K562 (cell line): ENCODE measurements at regions not wholly inside any gene's neighbourhood (a gene's known extent, or its start where the extent isn't known, plus 50 kb on each side); places are given as distances from the start of the nearest gene placed in this dataset.

Experiments used
- ATAC-seq: fragments of 200-7000 bp; cut with Tn5 transposase; 3 replicates; pipeline ENCODE4 v1.9.1; 2020; ENCODE audit warnings: moderate library complexity
- BruUV-seq: library from RNA; stranded (reverse); fragments of 400-500 nt; replicated peaks from 2 replicates; lab custom pipeline; 2021; lab: Mats Ljungman, UMichigan
- CTCF ChIA-PET: fragments of 300-600 bp; formaldehyde crosslinking; extraction: SDS; loops from one replicate; lab custom pipeline; 2021; ENCODE audit warnings: low intra/inter-chr PET ratio; lab: Yijun Ruan, JAX
- POLR2A ChIA-PET: fragments of 300-600, 350-650 bp; sonication (Branson Sonifier 250); formaldehyde crosslinking; extraction: SDS; loops from one replicate; lab custom pipeline; 2021; ENCODE audit warnings: antibody characterized with exemption, inconsistent platforms; lab: Yijun Ruan, JAX
- DNase-seq, 4 experiments: peaks; one replicate each; pipeline versions ENCODE4 v3.0.0 to v3.0.0-alpha.2; 2011 to 2018; ENCODE audit warnings: low spot score in 3 of 4, mixed read lengths in 3 of 4; ENCODE audit errors: extremely low read depth in 1 of 4
- FAIRE-seq: peaks from 2 replicates; lab custom pipeline; 2011; peaks lifted over from hg19 to GRCh38; lab: Jason Lieb, UNC
- H2AFZ ChIP-seq: 2 replicates; pipeline ENCODE4 v1.6.0; 2011; ENCODE audit warnings: low read depth, low read length, control low read depth, inconsistent platforms
- H3K27ac ChIP-seq: fragments of 200-600 bp; 3 replicates; pipeline ENCODE4 v1.8.0; 2011; ENCODE audit warnings: low read depth, mild to moderate bottlenecking, control low read depth, inconsistent platforms, low read length, moderate library complexity, mixed read lengths; ENCODE audit errors: extremely low read depth
- H3K27me3 ChIP-seq, 2 experiments: fragments of 300-600 bp in 1 of 2; 2 replicates in 1 of 2; 3 replicates in 1 of 2; pipeline versions ENCODE4 v1.6.0 to v1.8.0; 2011; ENCODE audit warnings: inconsistent platforms in 2 of 2, low read length in 2 of 2, mild to moderate bottlenecking in 1 of 2, mixed read lengths in 1 of 2, moderate library complexity in 1 of 2; ENCODE audit not compliant: control insufficient read depth in 2 of 2, insufficient read depth in 2 of 2
- H3K36me3 ChIP-seq: fragments of 300-600 bp; 3 replicates; pipeline ENCODE4 v1.8.0; 2011; ENCODE audit warnings: mild to moderate bottlenecking, low read length, inconsistent platforms; ENCODE audit not compliant: control insufficient read depth, insufficient read depth
- H3K4me1 ChIP-seq, 2 experiments: fragments of 200-600 bp in 1 of 2; replicated peaks in 1 of 2; 2 replicates in 1 of 2; 3 replicates in 1 of 2; pipeline versions ENCODE4 v1.5.1 to v1.8.0; 2011; ENCODE audit warnings: inconsistent platforms in 2 of 2, low read length in 2 of 2, mild to moderate bottlenecking in 1 of 2, mixed read lengths in 1 of 2, moderate library complexity in 1 of 2; ENCODE audit not compliant: control insufficient read depth in 2 of 2, insufficient read depth in 2 of 2
- H3K4me2 ChIP-seq: 2 replicates; pipeline ENCODE4 v1.6.1; 2011; ENCODE audit warnings: low read length, control low read depth, inconsistent platforms, mixed read lengths; ENCODE audit not compliant: insufficient read depth
- H3K4me3 ChIP-seq: fragments of 200-600 bp; sonication (generic), shearing (Covaris generic); 2 replicates; pipeline ENCODE4 v1.5.1; 2016; ENCODE audit warnings: control low read depth, inconsistent platforms
- H3K79me2 ChIP-seq: fragments of 200-600 bp; 3 replicates; pipeline ENCODE4 v1.8.0; 2011; ENCODE audit warnings: low read length, inconsistent platforms; ENCODE audit not compliant: control insufficient read depth, insufficient read depth
- H3K9ac ChIP-seq, 2 experiments: 2 replicates each; pipeline versions ENCODE4 v1.6.0 to v1.6.1; 2011; ENCODE audit warnings: low read depth in 2 of 2, low read length in 2 of 2, control low read depth in 1 of 2, inconsistent platforms in 1 of 2, mild to moderate bottlenecking in 1 of 2, mixed read lengths in 1 of 2; ENCODE audit not compliant: insufficient read depth in 1 of 2
- H3K9me1 ChIP-seq: one replicate; pipeline ENCODE4 v1.6.0; 2011; ENCODE audit warnings: inconsistent platforms, mild to moderate bottlenecking, low read length, moderate library complexity; ENCODE audit not compliant: control insufficient read depth, insufficient read depth
- H3K9me3 ChIP-seq: replicated peaks from 2 replicates; pipeline ENCODE4 v1.5.1; 2011; ENCODE audit warnings: low read depth, low read length, inconsistent platforms; ENCODE audit not compliant: control insufficient read depth, insufficient read depth
- H4K20me1 ChIP-seq: replicated peaks from 2 replicates; pipeline ENCODE4 v1.6.1; 2011; ENCODE audit warnings: low read length, inconsistent platforms, mixed read lengths; ENCODE audit not compliant: control insufficient read depth, insufficient read depth
- CBFB ChIP-seq: sonication (generic); formaldehyde crosslinking; IDR thresholded peaks from 2 replicates; pipeline ENCODE4 v1.4.0; 2020; ENCODE audit warnings: mild to moderate bottlenecking, missing genetic modification reagents
- CBX2 ChIP-seq: fragments of 200-600 bp; sonication (generic); IDR thresholded peaks from one replicate; pipeline ENCODE4 v1.6.1; 2012; ENCODE audit warnings: mild to moderate bottlenecking, low read length, inconsistent platforms; ENCODE audit not compliant: insufficient read depth, poor library complexity, severe bottlenecking
- CBX3 ChIP-seq, 2 experiments: IDR thresholded peaks; 1 replicate in 1 of 2; 2 replicates in 1 of 2; pipeline ENCODE4 v1.6.1; 2012; ENCODE audit warnings: inconsistent platforms in 2 of 2, low read length in 2 of 2, borderline replicate concordance in 1 of 2, control low read depth in 1 of 2
- CHD1 ChIP-seq: fragments of 200-600 bp; sonication (generic); IDR thresholded peaks from one replicate; pipeline ENCODE4 v1.6.1; 2012; ENCODE audit warnings: mild to moderate bottlenecking, moderate library complexity, low read length, inconsistent platforms
- HDAC8 ChIP-seq: fragments of 450-650 bp; IDR thresholded peaks from 2 replicates; pipeline ENCODE4 v1.6.1; 2016; ENCODE audit warnings: mild to moderate bottlenecking, missing genetic modification characterization, moderate library complexity, missing compliant biosample characterization
- MAFK ChIP-seq: IDR thresholded peaks from 2 replicates; pipeline ENCODE4 v1.6.1; 2011; ENCODE audit warnings: low read length, improper control_type of control experiment
- RBM25 ChIP-seq: fragments of 200-400 bp; formaldehyde crosslinking; IDR thresholded peaks from 2 replicates; pipeline ENCODE4 v1.6.1; 2018; ENCODE audit warnings: low read length, low read depth, moderate library complexity; ENCODE audit not compliant: severe bottlenecking
- ZFX ChIP-seq: sonication (generic); formaldehyde crosslinking; IDR thresholded peaks from 2 replicates; pipeline ENCODE4 v1.8.0; 2022; ENCODE audit warnings: mild to moderate bottlenecking, missing genetic modification reagents, moderate library complexity
- ZNF785 ChIP-seq: fragments of 250-450 bp; sonication (Bioruptor Pico); IDR thresholded peaks from 2 replicates; pipeline ENCODE4 v1.4.0; 2020; ENCODE audit warnings: mild to moderate bottlenecking
- WGBS: fragments of 100-300 bp; shearing (Covaris generic); methylation state at CpG from one replicate; pipeline ENCODE4 v1.1.6; 2016; ENCODE audit warnings: low coverage, mixed read lengths; ENCODE audit not compliant: insufficient coverage; ENCODE audit errors: missing lambda C conversion rate; 5-methylcytosine and 5-hydroxymethylcytosine counted together
- in situ Hi-C: fragments of 300-500 bp; cut with MboI; formaldehyde crosslinking; loops from 4 replicates; pipeline ENCODE4 v1.15.0; 2018; ENCODE audit warnings: inconsistent platforms, mixed read lengths
- intact Hi-C: fragments of 100-400 bp; cut with micrococcal nuclease; formaldehyde crosslinking; loops from 2 replicates; pipeline ENCODE4 v1.14.2; 2022
- TF ChIP-seq, protein P1 (sequence below), 2 experiments: fragments of 150-350 bp in 1 of 2; IDR thresholded peaks; 2 replicates each; pipeline ENCODE4 v1.6.1; 2012 to 2016; ENCODE audit warnings: low read depth in 2 of 2, low read length in 2 of 2, mild to moderate bottlenecking in 1 of 2, moderate library complexity in 1 of 2
- TF ChIP-seq, protein P2 (sequence below), 2 experiments: fragments of 450-650 bp in 1 of 2; sonication (generic) in 1 of 2; formaldehyde crosslinking in 1 of 2; IDR thresholded peaks in 1 of 2; conservative IDR thresholded peaks in 1 of 2; 2 replicates each; pipeline versions ENCODE4 v1.6.1 to v1.8.1; 2016 to 2023; ENCODE audit warnings: mild to moderate bottlenecking in 2 of 2, moderate library complexity in 2 of 2, inconsistent platforms in 1 of 2, missing genetic modification reagents in 1 of 2
- TF ChIP-seq, protein P3 (sequence below): fragments of 200-800 bp; sonication (Bioruptor generic); IDR thresholded peaks from 2 replicates; pipeline ENCODE4 v1.6.1; 2017; ENCODE audit warnings: missing genetic modification characterization, missing compliant biosample characterization
- TF ChIP-seq, protein P4 (sequence below): sonication (generic); formaldehyde crosslinking; IDR thresholded peaks from 2 replicates; pipeline ENCODE4 v1.8.0; 2022; ENCODE audit warnings: mild to moderate bottlenecking, missing genetic modification reagents

DNA sequence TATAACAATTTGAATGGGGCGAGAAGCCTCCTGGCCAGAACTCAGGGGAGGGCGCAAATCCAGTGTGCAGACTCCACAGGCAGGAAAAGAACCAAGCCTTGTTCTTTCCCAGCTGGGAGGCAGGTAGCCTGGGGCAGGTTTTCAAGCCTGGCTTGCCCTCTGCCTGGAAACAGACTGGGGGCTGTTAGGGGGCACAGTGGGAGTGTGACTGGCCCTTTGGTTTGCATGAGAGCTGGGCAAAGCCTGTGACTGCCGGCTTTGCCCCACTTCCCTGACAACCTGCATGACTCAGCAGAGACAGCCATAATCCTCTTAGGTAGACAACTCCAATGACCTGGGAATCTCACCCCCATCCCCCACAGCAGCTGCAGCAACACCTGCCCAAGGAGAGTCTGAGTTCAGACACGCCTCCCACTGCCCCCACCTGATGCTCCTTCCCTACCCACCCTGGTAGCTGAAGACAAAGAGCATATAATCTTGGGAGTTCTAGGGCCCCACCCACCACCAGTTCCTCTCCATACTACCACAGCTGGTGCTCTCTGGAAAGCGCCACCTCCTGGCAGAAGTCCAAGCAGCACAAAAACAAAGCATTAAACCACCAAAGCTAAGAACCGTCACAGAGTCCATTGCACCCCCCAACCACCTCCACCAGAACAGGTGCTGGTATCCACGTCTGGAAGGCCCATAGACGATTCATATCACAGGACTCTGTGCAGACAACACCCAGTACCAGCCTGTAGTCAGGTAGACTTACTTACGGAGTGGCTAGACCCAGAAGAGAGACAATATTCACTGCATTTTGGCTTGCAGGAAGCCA lies 402.5 kb downstream of the STK39 start:
- H3K9me1 ChIP-seq: no peaks in the 10 kb centered on the region
- BruUV-seq: no TSS peak
- ChIA-PET CTCF (interaction anchor here (1.1 to 1.3 kb wide), 2 partner anchors 273 to 1305 kb away, joined by 3 to 4 read pairs; no protein-coding TSS in a partner anchor), POLR2A (interaction anchor here (0.6 to 2.1 kb wide), 4 partner anchors 10 to 96 kb away, joined by 3 to 7 read pairs (median 5); no protein-coding TSS in a partner anchor)
- H3K9ac ChIP-seq: no peak overlapping the region; a peak in 1 of 4 replicates
- no peaks in the 10 kb centered on the region for H4K20me1 ChIP-seq
- in situ Hi-C loops (no loop called here), intact Hi-C loops (no loop called here)
- peak overlapping the region; percentile 57; the same call in 2 of the 3 replicates for H3K27ac ChIP-seq
- ATAC-seq (peak; percentile 85), FAIRE-seq (peak; percentile 58), DNase-seq (peak in 1 of 4 experiments; percentile 81)
- H3K36me3 ChIP-seq: peaks cover 50% of the 10 kb centered on the region
- no peaks in the 10 kb centered on the region for H3K9me3 ChIP-seq
- peaks cover 9 to 12% of the 10 kb centered on the region in 2 experiments; a peak in 3 of 5 replicates for H3K4me1 ChIP-seq
- peak overlapping the region; percentile 34; the same call in 1 of the 2 replicates for H2AFZ ChIP-seq
- no peak overlapping the region for H3K4me3 ChIP-seq
- WGBS: 52% methylated on average over 9 of the region's 9 CpGs
- no peaks in the 10 kb centered on the region for H3K27me3 ChIP-seq
- H3K4me2 ChIP-seq: no peak overlapping the region
- peaks cover 31% of the 10 kb centered on the region for H3K79me2 ChIP-seq
- TF ChIP-seq ZFX (CRISPR knock-in tag): no peak
- TF ChIP-seq CHD1: no peak
- TF ChIP-seq ZNF785 (CRISPR knock-in tag): no peak
- TF ChIP-seq MAFK: peak; percentile 66
- TF ChIP-seq CBX3 (IDR thresholded peaks at IDR 0.05; ENCODE audit: borderline replicate concordance in 1 of 2, low read length in 2 of 2): 0 out of 3 replicates have a peak, but pooled peaks of 1 of the 2 experiments have one; percentile 35
- TF ChIP-seq HDAC8: no peak
- no peak for TF ChIP-seq CBX2
- TF ChIP-seq, protein P1, sequence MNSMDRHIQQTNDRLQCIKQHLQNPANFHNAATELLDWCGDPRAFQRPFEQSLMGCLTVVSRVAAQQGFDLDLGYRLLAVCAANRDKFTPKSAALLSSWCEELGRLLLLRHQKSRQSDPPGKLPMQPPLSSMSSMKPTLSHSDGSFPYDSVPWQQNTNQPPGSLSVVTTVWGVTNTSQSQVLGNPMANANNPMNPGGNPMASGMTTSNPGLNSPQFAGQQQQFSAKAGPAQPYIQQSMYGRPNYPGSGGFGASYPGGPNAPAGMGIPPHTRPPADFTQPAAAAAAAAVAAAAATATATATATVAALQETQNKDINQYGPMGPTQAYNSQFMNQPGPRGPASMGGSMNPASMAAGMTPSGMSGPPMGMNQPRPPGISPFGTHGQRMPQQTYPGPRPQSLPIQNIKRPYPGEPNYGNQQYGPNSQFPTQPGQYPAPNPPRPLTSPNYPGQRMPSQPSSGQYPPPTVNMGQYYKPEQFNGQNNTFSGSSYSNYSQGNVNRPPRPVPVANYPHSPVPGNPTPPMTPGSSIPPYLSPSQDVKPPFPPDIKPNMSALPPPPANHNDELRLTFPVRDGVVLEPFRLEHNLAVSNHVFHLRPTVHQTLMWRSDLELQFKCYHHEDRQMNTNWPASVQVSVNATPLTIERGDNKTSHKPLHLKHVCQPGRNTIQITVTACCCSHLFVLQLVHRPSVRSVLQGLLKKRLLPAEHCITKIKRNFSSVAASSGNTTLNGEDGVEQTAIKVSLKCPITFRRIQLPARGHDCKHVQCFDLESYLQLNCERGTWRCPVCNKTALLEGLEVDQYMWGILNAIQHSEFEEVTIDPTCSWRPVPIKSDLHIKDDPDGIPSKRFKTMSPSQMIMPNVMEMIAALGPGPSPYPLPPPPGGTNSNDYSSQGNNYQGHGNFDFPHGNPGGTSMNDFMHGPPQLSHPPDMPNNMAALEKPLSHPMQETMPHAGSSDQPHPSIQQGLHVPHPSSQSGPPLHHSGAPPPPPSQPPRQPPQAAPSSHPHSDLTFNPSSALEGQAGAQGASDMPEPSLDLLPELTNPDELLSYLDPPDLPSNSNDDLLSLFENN (IDR thresholded peaks at IDR 0.05; ENCODE audit: low read depth in 2 of 2, low read length in 2 of 2): no peak
- TF ChIP-seq, protein P2, sequence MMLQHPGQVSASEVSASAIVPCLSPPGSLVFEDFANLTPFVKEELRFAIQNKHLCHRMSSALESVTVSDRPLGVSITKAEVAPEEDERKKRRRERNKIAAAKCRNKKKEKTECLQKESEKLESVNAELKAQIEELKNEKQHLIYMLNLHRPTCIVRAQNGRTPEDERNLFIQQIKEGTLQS (IDR thresholded peaks at IDR 0.05): peak; percentile 25; the same call in 1 of the 2 replicates
- TF ChIP-seq, protein P2 (CRISPR knock-in tag; conservative IDR thresholded peaks at IDR 0.05): no peak
- TF ChIP-seq, protein P3, sequence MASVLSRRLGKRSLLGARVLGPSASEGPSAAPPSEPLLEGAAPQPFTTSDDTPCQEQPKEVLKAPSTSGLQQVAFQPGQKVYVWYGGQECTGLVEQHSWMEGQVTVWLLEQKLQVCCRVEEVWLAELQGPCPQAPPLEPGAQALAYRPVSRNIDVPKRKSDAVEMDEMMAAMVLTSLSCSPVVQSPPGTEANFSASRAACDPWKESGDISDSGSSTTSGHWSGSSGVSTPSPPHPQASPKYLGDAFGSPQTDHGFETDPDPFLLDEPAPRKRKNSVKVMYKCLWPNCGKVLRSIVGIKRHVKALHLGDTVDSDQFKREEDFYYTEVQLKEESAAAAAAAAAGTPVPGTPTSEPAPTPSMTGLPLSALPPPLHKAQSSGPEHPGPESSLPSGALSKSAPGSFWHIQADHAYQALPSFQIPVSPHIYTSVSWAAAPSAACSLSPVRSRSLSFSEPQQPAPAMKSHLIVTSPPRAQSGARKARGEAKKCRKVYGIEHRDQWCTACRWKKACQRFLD (CRISPR knock-in tag): no peak
- TF ChIP-seq CBFB (CRISPR knock-in tag): no peak
- no peak for TF ChIP-seq RBM25
- TF ChIP-seq, protein P4, sequence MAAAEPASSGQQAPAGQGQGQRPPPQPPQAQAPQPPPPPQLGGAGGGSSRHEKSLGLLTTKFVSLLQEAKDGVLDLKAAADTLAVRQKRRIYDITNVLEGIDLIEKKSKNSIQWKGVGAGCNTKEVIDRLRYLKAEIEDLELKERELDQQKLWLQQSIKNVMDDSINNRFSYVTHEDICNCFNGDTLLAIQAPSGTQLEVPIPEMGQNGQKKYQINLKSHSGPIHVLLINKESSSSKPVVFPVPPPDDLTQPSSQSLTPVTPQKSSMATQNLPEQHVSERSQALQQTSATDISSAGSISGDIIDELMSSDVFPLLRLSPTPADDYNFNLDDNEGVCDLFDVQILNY (CRISPR knock-in tag): no peak
